GM12878 (cell line): ENCODE measurements at regions not wholly inside any gene's neighbourhood (a gene's known extent, or its start where the extent isn't known, plus 50 kb on each side); places are given as distances from the start of the nearest gene placed in this dataset.

Experiments used
- ATAC-seq: fragments of 200-7000 bp; cut with Tn5 transposase; 3 replicates; pipeline ENCODE4 v1.9.1; 2020; ENCODE audit warnings: mild to moderate bottlenecking, moderate library complexity
- BruUV-seq: library from RNA; stranded (reverse); fragments of 400-500 nt; replicated peaks from 2 replicates; lab custom pipeline; 2021; lab: Mats Ljungman, UMichigan
- CTCF ChIA-PET: fragments of 300-600 bp; sonication (Branson Sonifier 250); formaldehyde crosslinking; extraction: SDS; loops from one replicate; lab custom pipeline; 2021; ENCODE audit warnings: inconsistent platforms; lab: Yijun Ruan, JAX
- POLR2A ChIA-PET: fragments of 350-600 bp; formaldehyde crosslinking; extraction: SDS; loops from one replicate; lab custom pipeline; 2021; ENCODE audit warnings: inconsistent platforms; lab: Charles Lee
- RAD21 ChIA-PET: fragments of 300-600 bp; sonication (Branson Sonifier 250); formaldehyde crosslinking; loops from one replicate; lab custom pipeline; 2023; ENCODE audit warnings: antibody characterized with exemption; ENCODE audit not compliant: unreplicated experiment; lab: Charles Lee
- SMC1A ChIA-PET: fragments of 300-600 bp; sonication (Branson Sonifier 250); formaldehyde crosslinking; loops from one replicate; lab custom pipeline; 2023; ENCODE audit not compliant: unreplicated experiment, uncharacterized antibody; lab: Charles Lee
- DNase-seq: peaks from one replicate; pipeline ENCODE4 v3.0.0-alpha.2; 2011; ENCODE audit warnings: low read depth, low spot score
- FAIRE-seq: peaks from 3 replicates; lab custom pipeline; 2011; peaks lifted over from hg19 to GRCh38; lab: Jason Lieb, UNC
- H2AFZ ChIP-seq: 2 replicates; pipeline ENCODE4 v1.6.0; 2011; ENCODE audit warnings: low read depth, low read length, control low read depth; ENCODE audit not compliant: control insufficient read depth
- H3K27ac ChIP-seq: 2 replicates; pipeline ENCODE4 v1.5.1; 2011; ENCODE audit warnings: control low read depth; ENCODE audit not compliant: control insufficient read depth, insufficient read depth
- H3K27me3 ChIP-seq, 2 experiments: replicated peaks in 1 of 2; 2 replicates each; pipeline versions ENCODE4 v1.6.0 to v1.6.1; 2011; ENCODE audit warnings: low read length in 1 of 2; ENCODE audit not compliant: control insufficient read depth in 2 of 2, insufficient read depth in 2 of 2
- H3K36me3 ChIP-seq, 2 experiments: 2 replicates each; pipeline ENCODE4 v1.5.1; 2011; ENCODE audit warnings: low read length in 1 of 2; ENCODE audit not compliant: control insufficient read depth in 2 of 2, insufficient read depth in 2 of 2
- H3K4me1 ChIP-seq: 2 replicates; pipeline ENCODE4 v1.6.1; 2011; ENCODE audit warnings: mild to moderate bottlenecking, low read length, moderate library complexity, mixed read lengths; ENCODE audit not compliant: control insufficient read depth, insufficient read depth
- H3K4me2 ChIP-seq: 2 replicates; pipeline ENCODE4 v1.6.0; 2011; ENCODE audit warnings: control low read depth; ENCODE audit not compliant: control insufficient read depth, insufficient read depth
- H3K4me3 ChIP-seq: fragments of 200-600 bp; sonication (generic); 2 replicates; pipeline ENCODE4 v1.5.1; 2016
- H3K79me2 ChIP-seq: 2 replicates; pipeline ENCODE4 v1.6.0; 2011; ENCODE audit warnings: low read length; ENCODE audit not compliant: control insufficient read depth, insufficient read depth
- H3K9ac ChIP-seq: 2 replicates; pipeline ENCODE4 v1.8.0; 2011; ENCODE audit warnings: low read length, control low read depth, mixed read lengths; ENCODE audit not compliant: control insufficient read depth, insufficient read depth
- H3K9me3 ChIP-seq: replicated peaks from 3 replicates; pipeline ENCODE4 v1.5.1; 2011; ENCODE audit warnings: mild to moderate bottlenecking, low read length; ENCODE audit not compliant: control insufficient read depth, insufficient read depth
- H4K20me1 ChIP-seq: 2 replicates; pipeline ENCODE4 v1.6.0; 2011; ENCODE audit not compliant: control insufficient read depth, insufficient read depth
- CHD1 ChIP-seq: IDR thresholded peaks from 2 replicates; pipeline ENCODE4 v1.6.1; 2012; ENCODE audit warnings: low read depth, low read length, improper control_type of control experiment
- IKZF1 ChIP-seq: fragments of 450-650 bp; conservative IDR thresholded peaks from 2 replicates; pipeline ENCODE4 v1.6.1; 2017; ENCODE audit warnings: antibody characterized with exemption, mild to moderate bottlenecking
- MEF2A ChIP-seq: IDR thresholded peaks from 2 replicates; pipeline ENCODE4 v1.6.1; 2011; ENCODE audit warnings: low read depth, mild to moderate bottlenecking, low read length, moderate library complexity; ENCODE audit not compliant: insufficient read depth
- RFX5 ChIP-seq: IDR thresholded peaks from 2 replicates; pipeline ENCODE4 v1.6.1; 2011; ENCODE audit warnings: low read depth, low read length, improper control_type of control experiment
- STAT3 ChIP-seq: IDR thresholded peaks from 2 replicates; pipeline ENCODE4 v1.6.1; 2011; ENCODE audit warnings: low read depth, low read length, improper control_type of control experiment
- TAF1 ChIP-seq: IDR thresholded peaks from 2 replicates; pipeline ENCODE4 v1.6.1; 2011; ENCODE audit warnings: mild to moderate bottlenecking, low read depth, low read length, borderline replicate concordance
- WRNIP1 ChIP-seq: IDR thresholded peaks from 2 replicates; pipeline ENCODE4 v1.6.1; 2011; ENCODE audit warnings: low read depth, low read length, improper control_type of control experiment, borderline replicate concordance
- YBX1 ChIP-seq: fragments of 450-650 bp; IDR thresholded peaks from 2 replicates; pipeline ENCODE4 v1.6.1; 2016; ENCODE audit warnings: antibody characterized with exemption
- ZBED1 ChIP-seq: IDR thresholded peaks from 2 replicates; pipeline ENCODE4 v1.6.1; 2016; ENCODE audit warnings: borderline replicate concordance
- ZNF384 ChIP-seq: IDR thresholded peaks from 2 replicates; pipeline ENCODE4 v1.6.1; 2012; ENCODE audit warnings: low read depth, mild to moderate bottlenecking, low read length, improper control_type of control experiment, borderline replicate concordance
- WGBS: methylation state at CpG from one replicate; pipeline ENCODE4 v1.1.6; 2016; ENCODE audit warnings: low lambda C conversion rate; ENCODE audit not compliant: insufficient replicate concordance, insufficient coverage; ENCODE audit errors: missing lambda C conversion rate; 5-methylcytosine and 5-hydroxymethylcytosine counted together
- in situ Hi-C: fragments of 300-500 bp; cut with MboI; formaldehyde crosslinking; loops from 9 replicates; pipeline ENCODE4 v1.14.3; 2018; ENCODE audit warnings: mixed read lengths
- intact Hi-C: fragments of 100-400 bp; cut with micrococcal nuclease; formaldehyde crosslinking; loops from one replicate; pipeline ENCODE4 v1.14.2; 2022; ENCODE audit not compliant: unreplicated experiment
- TF ChIP-seq, protein P1 (sequence below), 3 experiments: IDR thresholded peaks in 2 of 3; conservative IDR thresholded peaks in 1 of 3; 2 replicates each; pipeline ENCODE4 v1.5.1; 2011; ENCODE audit warnings: low read depth in 3 of 3, low read length in 3 of 3, mild to moderate bottlenecking in 3 of 3, control low read depth in 2 of 3, moderate library complexity in 2 of 3, inconsistent platforms in 1 of 3, mixed read lengths in 1 of 3; ENCODE audit not compliant: control insufficient read depth in 2 of 3, insufficient read depth in 1 of 3; ENCODE audit errors: extremely low read depth in 1 of 3
- TF ChIP-seq, protein P2 (sequence below): IDR thresholded peaks from 2 replicates; pipeline ENCODE4 v1.6.1; 2011; ENCODE audit warnings: borderline replicate concordance, low read depth, mild to moderate bottlenecking, moderate library complexity, low read length; ENCODE audit not compliant: insufficient read depth, poor library complexity, severe bottlenecking

DNA sequence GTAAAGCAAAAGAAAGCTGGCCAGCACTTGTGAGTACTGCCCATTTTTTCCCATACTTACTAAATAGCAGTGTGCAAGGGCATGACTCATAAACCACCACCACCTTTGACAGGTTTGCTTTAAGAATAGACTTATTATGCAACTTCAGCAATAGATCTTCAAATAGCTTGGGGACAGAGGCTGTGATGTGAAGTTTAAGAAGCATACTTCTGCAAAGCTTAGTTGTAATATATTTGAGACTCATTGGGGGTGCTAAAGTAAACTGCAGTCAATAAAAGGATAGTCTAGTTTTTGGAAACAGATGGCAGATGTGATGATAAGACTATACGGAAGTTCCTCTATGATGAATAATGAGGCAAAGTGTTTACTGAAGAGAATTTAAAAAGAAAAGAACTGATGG is 210.0 kb downstream of the PLA2G4A start:
- no peak overlapping the region for H3K4me2 ChIP-seq
- TF ChIP-seq ZNF384 (no peak), TAF1 (no peak)
- TF ChIP-seq, all 136 proteins: peak for 0
- no peaks in the 10 kb centered on the region for H3K4me1 ChIP-seq
- intact Hi-C loops (no loop called here), in situ Hi-C loops (no loop called here)
- RAD21 ChIA-PET: interaction anchor here (1.4 kb wide), 1 partner anchor 13 kb away, joined by 4 read pairs; no protein-coding TSS in a partner anchor
- ATAC-seq (no peak), DNase-seq (no peak), FAIRE-seq (no peak)
- CTCF ChIA-PET: no interaction called here
- H3K27ac ChIP-seq: no peak overlapping the region
- no peaks in the 10 kb centered on the region for H3K36me3 ChIP-seq
- no peaks in the 10 kb centered on the region for H4K20me1 ChIP-seq
- no peak overlapping the region for H3K9ac ChIP-seq
- H3K79me2 ChIP-seq: no peaks in the 10 kb centered on the region
- no peak overlapping the region for H3K4me3 ChIP-seq
- no peaks in the 10 kb centered on the region for H3K9me3 ChIP-seq
- POLR2A ChIA-PET: no interaction called here
- 0% methylated on average over 1 of the region's 1 CpG for WGBS
- SMC1A ChIA-PET: no interaction called here
- H3K27me3 ChIP-seq: no peaks in the 10 kb centered on the region; a peak in 1 of 4 replicates
- no TSS peak for BruUV-seq
- H2AFZ ChIP-seq: no peak overlapping the region

- no peaks in the 10 kb centered on the region for H4K20me1 ChIP-seq
- H3K27me3 ChIP-seq: no peaks in the 10 kb centered on the region; a peak in 1 of 4 replicates
- H3K4me2 ChIP-seq: no peak overlapping the region
- ChIA-PET SMC1A (interaction anchor here (1.4 to 2.1 kb wide), 2 partner anchors 11 to 14 kb away, joined by 5 read pairs; no protein-coding TSS in a partner anchor), RAD21 (no interaction called here), CTCF (interaction anchor here (1.2 to 2.7 kb wide), 4 partner anchors 10 to 637 kb away, joined by 3 to 12 read pairs (median 7); no protein-coding TSS in a partner anchor), POLR2A (no interaction called here)
- in situ Hi-C loops (no loop called here), intact Hi-C loops (no loop called here)
- no TSS peak for BruUV-seq
- DNase-seq (no peak), ATAC-seq (no peak), FAIRE-seq (no peak)
- no peaks in the 10 kb centered on the region for H3K9me3 ChIP-seq
- whole genome bisulfite sequencing: 27% methylated on average over 4 of the region's 4 CpGs
- no peaks in the 10 kb centered on the region for H3K79me2 ChIP-seq
- no peak overlapping the region for H3K4me3 ChIP-seq
- H3K4me1 ChIP-seq: no peaks in the 10 kb centered on the region
- H3K27ac ChIP-seq: no peak overlapping the region
- no peaks in the 10 kb centered on the region for H3K36me3 ChIP-seq
- no peak overlapping the region for H3K9ac ChIP-seq
- no peak overlapping the region for H2AFZ ChIP-seq
- no peak for TF ChIP-seq ZBED1
- TF ChIP-seq STAT3: no peak
- no peak for TF ChIP-seq WRNIP1
- TF ChIP-seq IKZF1: no peak
- no peak for TF ChIP-seq RFX5
- TF ChIP-seq MEF2A: no peak
- TF ChIP-seq, protein P1, sequence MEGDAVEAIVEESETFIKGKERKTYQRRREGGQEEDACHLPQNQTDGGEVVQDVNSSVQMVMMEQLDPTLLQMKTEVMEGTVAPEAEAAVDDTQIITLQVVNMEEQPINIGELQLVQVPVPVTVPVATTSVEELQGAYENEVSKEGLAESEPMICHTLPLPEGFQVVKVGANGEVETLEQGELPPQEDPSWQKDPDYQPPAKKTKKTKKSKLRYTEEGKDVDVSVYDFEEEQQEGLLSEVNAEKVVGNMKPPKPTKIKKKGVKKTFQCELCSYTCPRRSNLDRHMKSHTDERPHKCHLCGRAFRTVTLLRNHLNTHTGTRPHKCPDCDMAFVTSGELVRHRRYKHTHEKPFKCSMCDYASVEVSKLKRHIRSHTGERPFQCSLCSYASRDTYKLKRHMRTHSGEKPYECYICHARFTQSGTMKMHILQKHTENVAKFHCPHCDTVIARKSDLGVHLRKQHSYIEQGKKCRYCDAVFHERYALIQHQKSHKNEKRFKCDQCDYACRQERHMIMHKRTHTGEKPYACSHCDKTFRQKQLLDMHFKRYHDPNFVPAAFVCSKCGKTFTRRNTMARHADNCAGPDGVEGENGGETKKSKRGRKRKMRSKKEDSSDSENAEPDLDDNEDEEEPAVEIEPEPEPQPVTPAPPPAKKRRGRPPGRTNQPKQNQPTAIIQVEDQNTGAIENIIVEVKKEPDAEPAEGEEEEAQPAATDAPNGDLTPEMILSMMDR (IDR thresholded peaks at IDR 0.05 in 2 of 3, conservative IDR thresholded peaks at IDR 0.05 in 1 of 3; ENCODE audit: control insufficient read depth in 2 of 3, extremely low read depth in 1 of 3, insufficient read depth in 1 of 3, low read depth in 3 of 3, low read length in 3 of 3): no peak
- TF ChIP-seq, protein P2, sequence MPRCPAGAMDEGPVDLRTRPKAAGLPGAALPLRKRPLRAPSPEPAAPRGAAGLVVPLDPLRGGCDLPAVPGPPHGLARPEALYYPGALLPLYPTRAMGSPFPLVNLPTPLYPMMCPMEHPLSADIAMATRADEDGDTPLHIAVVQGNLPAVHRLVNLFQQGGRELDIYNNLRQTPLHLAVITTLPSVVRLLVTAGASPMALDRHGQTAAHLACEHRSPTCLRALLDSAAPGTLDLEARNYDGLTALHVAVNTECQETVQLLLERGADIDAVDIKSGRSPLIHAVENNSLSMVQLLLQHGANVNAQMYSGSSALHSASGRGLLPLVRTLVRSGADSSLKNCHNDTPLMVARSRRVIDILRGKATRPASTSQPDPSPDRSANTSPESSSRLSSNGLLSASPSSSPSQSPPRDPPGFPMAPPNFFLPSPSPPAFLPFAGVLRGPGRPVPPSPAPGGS: no peak
- no peak for TF ChIP-seq CHD1
- TF ChIP-seq YBX1: no peak
Measured at GRCh38 chr1:187041104-187041503, 212.4 kb downstream of the PLA2G4A start.
